ENCODE measurements at regions not wholly inside any gene's neighbourhood (a gene's known extent, or its start where the extent isn't known, plus 50 kb on each side); places are given as distances from the start of the nearest gene placed in this dataset.
"Not testable (repeated sequence)": the region's sequence is repeated elsewhere in the genome, so short reads cannot be mapped to it uniquely, and the experiment has no call there.

- no TSS peak for BruUV-seq (replicated peaks)
- Mint-ChIP-seq H3K9me3 (ENCODE audit: unreplicated experiment) (no peaks in the 10 kb centered on the region), H3K4me1 (ENCODE audit: low read depth, unreplicated experiment) (no peaks in the 10 kb centered on the region), H3K27ac (ENCODE audit: unreplicated experiment) (no peak overlapping the region), H3K36me3 (ENCODE audit: insufficient read depth, unreplicated experiment) (no peaks in the 10 kb centered on the region), H3K27me3 (ENCODE audit: insufficient read depth, unreplicated experiment) (peaks cover 5% of the 10 kb centered on the region), H3K4me3 (ENCODE audit: unreplicated experiment) (no peak overlapping the region)
- ChIA-PET POLR2A (no interaction called here), CTCF (no interaction called here)
- Histone ChIP-seq H3K36me3 (ENCODE audit: control insufficient read depth, insufficient read depth, low read length) (no peaks in the 10 kb centered on the region), H3K4me1 (no peaks in the 10 kb centered on the region), H3K27me3 (replicated peaks; ENCODE audit: control insufficient read depth, insufficient read depth, low read length) (no peaks in the 10 kb centered on the region), H3K4me3 (ENCODE audit: low read depth, low read length) (no peak overlapping the region), H3K9me3 (no peaks in the 10 kb centered on the region)
- DNase-seq = no peak
- intact Hi-C loops (cut with micrococcal nuclease; ENCODE audit: unreplicated experiment) = no loop called here
- TF ChIP-seq CTCF (IDR thresholded peaks at IDR 0.05; ENCODE audit: insufficient read depth in 1 of 2, low read depth in 1 of 2, low read length in 1 of 2, severe bottlenecking in 1 of 2, unreplicated experiment in 1 of 2) = no peak
Observed at GRCh38 chr7:84865560-84865959, 321.3 kb downstream of the SEMA3D start.

GRCh38 chr7:84857336-84857735 lies 329.5 kb downstream of the SEMA3D start:
- no peak overlapping the region for H3K27ac Mint-ChIP-seq (ENCODE audit: unreplicated experiment)
- H3K27me3 ChIP-seq (replicated peaks; ENCODE audit: control insufficient read depth, insufficient read depth, low read length) = no peaks in the 10 kb centered on the region
- DNase-seq = no peak
- POLR2A ChIA-PET = no interaction called here
- no peaks in the 10 kb centered on the region for H3K36me3 ChIP-seq (ENCODE audit: control insufficient read depth, insufficient read depth, low read length)
- no peak for TF ChIP-seq CTCF (IDR thresholded peaks at IDR 0.05; ENCODE audit: insufficient read depth in 1 of 2, low read depth in 1 of 2, low read length in 1 of 2, severe bottlenecking in 1 of 2, unreplicated experiment in 1 of 2)
- CTCF ChIA-PET = no interaction called here
- H3K36me3 Mint-ChIP-seq (ENCODE audit: insufficient read depth, unreplicated experiment) = no peaks in the 10 kb centered on the region
- H3K9me3 Mint-ChIP-seq (ENCODE audit: unreplicated experiment) = no peaks in the 10 kb centered on the region
- intact Hi-C loops (cut with micrococcal nuclease; ENCODE audit: unreplicated experiment) = no loop called here
- BruUV-seq (replicated peaks) = no TSS peak
- H3K4me3 Mint-ChIP-seq (ENCODE audit: unreplicated experiment) = no peak overlapping the region
- no peaks in the 10 kb centered on the region for H3K9me3 ChIP-seq
- H3K4me3 ChIP-seq (ENCODE audit: low read depth, low read length) = no peak overlapping the region
- no peaks in the 10 kb centered on the region for H3K4me1 ChIP-seq
- no peaks in the 10 kb centered on the region for H3K27me3 Mint-ChIP-seq (ENCODE audit: insufficient read depth, unreplicated experiment)
- H3K4me1 Mint-ChIP-seq (ENCODE audit: low read depth, unreplicated experiment) = no peaks in the 10 kb centered on the region

- Histone ChIP-seq H3K36me3 (ENCODE audit: control insufficient read depth, insufficient read depth, low read length) (no peaks in the 10 kb centered on the region), H3K27me3 (replicated peaks; ENCODE audit: control insufficient read depth, insufficient read depth, low read length) (no peaks in the 10 kb centered on the region), H3K4me1 (no peaks in the 10 kb centered on the region), H3K4me3 (ENCODE audit: low read depth, low read length) (no peak overlapping the region), H3K9me3 (no peaks in the 10 kb centered on the region)
- Mint-ChIP-seq H3K4me3 (ENCODE audit: unreplicated experiment) (no peak overlapping the region), H3K27ac (ENCODE audit: unreplicated experiment) (no peak overlapping the region), H3K4me1 (ENCODE audit: low read depth, unreplicated experiment) (no peaks in the 10 kb centered on the region), H3K36me3 (ENCODE audit: insufficient read depth, unreplicated experiment) (no peaks in the 10 kb centered on the region), H3K9me3 (ENCODE audit: unreplicated experiment) (no peaks in the 10 kb centered on the region), H3K27me3 (ENCODE audit: insufficient read depth, unreplicated experiment) (no peaks in the 10 kb centered on the region)
- BruUV-seq (replicated peaks) = no TSS peak
- ChIA-PET CTCF (no interaction called here), POLR2A (no interaction called here)
- intact Hi-C loops (cut with micrococcal nuclease; ENCODE audit: unreplicated experiment) = no loop called here
- TF ChIP-seq CTCF (IDR thresholded peaks at IDR 0.05; ENCODE audit: insufficient read depth in 1 of 2, low read depth in 1 of 2, low read length in 1 of 2, severe bottlenecking in 1 of 2, unreplicated experiment in 1 of 2) = no peak
- DNase-seq = no peak
Observed at GRCh38 chr7:84855758-84856157, 331.1 kb downstream of the SEMA3D start.

- H3K27ac Mint-ChIP-seq (ENCODE audit: unreplicated experiment); H3K36me3 ChIP-seq (ENCODE audit: control insufficient read depth, insufficient read depth, low read length); H3K27me3 Mint-ChIP-seq (ENCODE audit: insufficient read depth, unreplicated experiment); H3K4me3 ChIP-seq (ENCODE audit: low read depth, low read length); H3K9me3 Mint-ChIP-seq (ENCODE audit: unreplicated experiment); DNase-seq; H3K36me3 Mint-ChIP-seq (ENCODE audit: insufficient read depth, unreplicated experiment); BruUV-seq (replicated peaks); H3K27me3 ChIP-seq (replicated peaks; ENCODE audit: control insufficient read depth, insufficient read depth, low read length); CTCF ChIA-PET; H3K4me3 Mint-ChIP-seq (ENCODE audit: unreplicated experiment); H3K9me3 ChIP-seq; POLR2A ChIA-PET; intact Hi-C loops (cut with micrococcal nuclease; ENCODE audit: unreplicated experiment); H3K4me1 Mint-ChIP-seq (ENCODE audit: low read depth, unreplicated experiment); H3K4me1 ChIP-seq: not testable (repeated sequence)
Observed at GRCh38 chr7:84848974-84849372, 337.9 kb downstream of the SEMA3D start.

Data from Caco-2 (cell line).